Kidney (tissue), 13 donors: ENCODE measurements at regions not wholly inside any gene's neighbourhood (a gene's known extent, or its start where the extent isn't known, plus 50 kb on each side); places are given as distances from the start of the nearest gene placed in this dataset.
"Not testable (repeated sequence)": the region's sequence is repeated elsewhere in the genome, so short reads cannot be mapped to it uniquely, and the experiment has no call there.

Experiments
- DNase-seq, 5 donors: peaks; one replicate each; pipeline ENCODE4 v3.0.0-alpha.2; 2013 to 2020
- FAIRE-seq: peaks from 2 replicates; lab custom pipeline; 2012; peaks lifted over from hg19 to GRCh38; lab: Jason Lieb, UNC
- H3K27ac ChIP-seq, 2 donors: one replicate each; pipeline ENCODE4 v1.7.0; 2013; ENCODE audit warnings: low read depth in 2 of 2, low read length in 2 of 2, inconsistent platforms in 1 of 2
- H3K27me3 ChIP-seq: one replicate; pipeline ENCODE4 v1.7.1; 2013; ENCODE audit warnings: low read length, inconsistent platforms; ENCODE audit not compliant: control insufficient read depth, insufficient read depth
- H3K36me3 ChIP-seq, 3 donors: one replicate each; pipeline versions ENCODE4 v1.7.0 to v1.7.1; 2013; ENCODE audit warnings: low read length in 3 of 3, control low read depth in 1 of 3, inconsistent platforms in 1 of 3; ENCODE audit not compliant: insufficient read depth in 3 of 3, control insufficient read depth in 2 of 3
- H3K4me1 ChIP-seq, 3 donors: one replicate each; pipeline versions ENCODE4 v1.7.0 to v1.7.1; 2013; ENCODE audit warnings: low read length in 3 of 3, inconsistent platforms in 1 of 3, low read depth in 1 of 3; ENCODE audit not compliant: control insufficient read depth in 2 of 3, insufficient read depth in 2 of 3
- H3K4me3 ChIP-seq, 3 donors: one replicate each; pipeline versions ENCODE4 v1.7.0 to v1.8.1; 2013; ENCODE audit warnings: low read length in 3 of 3, control low read depth in 1 of 3, inconsistent platforms in 1 of 3
- H3K9ac ChIP-seq, 3 donors: one replicate each; pipeline versions ENCODE4 v1.7.0 to v1.7.1; 2013; ENCODE audit warnings: low read length in 3 of 3, control low read depth in 1 of 3, inconsistent platforms in 1 of 3
- H3K9me3 ChIP-seq, 3 donors: one replicate each; pipeline versions ENCODE4 v1.7.0 to v1.7.1; 2013; ENCODE audit warnings: low read length in 3 of 3, control low read depth in 1 of 3, inconsistent platforms in 1 of 3; ENCODE audit not compliant: control insufficient read depth in 2 of 3, insufficient read depth in 1 of 3
- intact Hi-C: fragments of 100-400 bp; cut with DNase I; formaldehyde crosslinking; loops from one replicate; pipeline ENCODE4 v1.11.1; 2022
- TF ChIP-seq, protein P1 (sequence below): IDR thresholded peaks from 3 replicates; pipeline ENCODE4 v1.5.1; 2012; ENCODE audit warnings: mild to moderate bottlenecking, moderate library complexity, borderline replicate concordance; ENCODE audit not compliant: insufficient read depth; ENCODE audit errors: extremely low read depth
- donor health status: control.
- donor health status: control.
- donor health status: control.
- donor health status: control.
- donor health status: control.
- donor health status: DM: yes; HTN: yes; CAD: no.
- donor health status: Normal renal cell carcinoma (clear cell type).

- Histone ChIP-seq H3K4me1 (no peaks in the 10 kb centered on the region), H3K36me3 (no peaks in the 10 kb centered on the region), H3K9ac (no peak overlapping the region), H3K4me3 (no peak overlapping the region), H3K27ac (no peak overlapping the region), H3K27me3 (no peaks in the 10 kb centered on the region), H3K9me3 (no peaks in the 10 kb centered on the region)
- TF ChIP-seq, protein P1, sequence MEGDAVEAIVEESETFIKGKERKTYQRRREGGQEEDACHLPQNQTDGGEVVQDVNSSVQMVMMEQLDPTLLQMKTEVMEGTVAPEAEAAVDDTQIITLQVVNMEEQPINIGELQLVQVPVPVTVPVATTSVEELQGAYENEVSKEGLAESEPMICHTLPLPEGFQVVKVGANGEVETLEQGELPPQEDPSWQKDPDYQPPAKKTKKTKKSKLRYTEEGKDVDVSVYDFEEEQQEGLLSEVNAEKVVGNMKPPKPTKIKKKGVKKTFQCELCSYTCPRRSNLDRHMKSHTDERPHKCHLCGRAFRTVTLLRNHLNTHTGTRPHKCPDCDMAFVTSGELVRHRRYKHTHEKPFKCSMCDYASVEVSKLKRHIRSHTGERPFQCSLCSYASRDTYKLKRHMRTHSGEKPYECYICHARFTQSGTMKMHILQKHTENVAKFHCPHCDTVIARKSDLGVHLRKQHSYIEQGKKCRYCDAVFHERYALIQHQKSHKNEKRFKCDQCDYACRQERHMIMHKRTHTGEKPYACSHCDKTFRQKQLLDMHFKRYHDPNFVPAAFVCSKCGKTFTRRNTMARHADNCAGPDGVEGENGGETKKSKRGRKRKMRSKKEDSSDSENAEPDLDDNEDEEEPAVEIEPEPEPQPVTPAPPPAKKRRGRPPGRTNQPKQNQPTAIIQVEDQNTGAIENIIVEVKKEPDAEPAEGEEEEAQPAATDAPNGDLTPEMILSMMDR: no peak
- intact Hi-C loops: no loop called here
- FAIRE-seq: no peak
- peak in 1 of 5 donors; percentile 16 for DNase-seq
These were observed 67.7 kb downstream of the ELAPOR2 start for GRCh38 chr7:86991771-86992191.

DNA sequence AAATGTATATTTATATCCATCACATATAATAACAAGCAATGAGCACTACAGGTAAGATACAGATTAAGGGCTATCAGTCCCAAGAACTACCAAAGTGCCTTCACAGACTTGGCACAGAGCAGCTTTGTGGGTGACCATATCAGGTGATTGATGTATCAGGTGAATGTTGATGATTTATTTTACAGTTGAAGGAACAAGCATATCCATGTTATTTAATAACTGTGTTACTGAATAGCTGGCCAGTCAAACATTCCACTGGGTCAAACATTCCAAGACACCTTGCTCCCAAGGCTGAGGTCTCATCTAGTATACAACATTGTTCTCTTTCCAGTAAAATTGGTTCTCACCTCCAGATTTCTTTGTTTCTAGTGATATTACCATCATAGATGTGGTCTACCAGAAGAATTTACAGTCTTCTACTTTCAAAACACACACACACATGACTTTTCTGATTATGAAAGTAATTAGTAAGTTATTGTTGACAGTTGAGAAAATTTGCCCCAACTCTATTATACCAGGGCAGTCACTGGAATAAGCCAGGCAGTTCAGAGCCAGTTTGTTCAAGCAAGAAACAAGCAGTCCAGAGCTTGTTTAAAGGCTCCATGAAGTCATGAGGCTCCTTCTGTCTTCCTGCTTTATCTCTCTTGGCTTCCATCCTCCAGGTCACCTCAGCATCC lies 68.2 kb downstream of the ELAPOR2 start:
- intact Hi-C loops: no loop called here
- Histone ChIP-seq H3K4me3 (no peak overlapping the region), H3K9ac (no peak overlapping the region), H3K9me3 (no peaks in the 10 kb centered on the region), H3K27ac (no peak overlapping the region), H3K27me3 (no peaks in the 10 kb centered on the region), H3K36me3 (no peaks in the 10 kb centered on the region), H3K4me1 (no peaks in the 10 kb centered on the region)
- DNase-seq (no peak), FAIRE-seq (no peak)
- TF ChIP-seq, protein P1: no peak

GRCh38 chr7:86989407-86989806 lies 70.0 kb downstream of the ELAPOR2 start:
- Histone ChIP-seq H3K4me3 (no peak overlapping the region), H3K36me3 (no peaks in the 10 kb centered on the region), H3K9ac (no peak overlapping the region), H3K9me3 (no peaks in the 10 kb centered on the region), H3K4me1 (no peaks in the 10 kb centered on the region), H3K27ac (no peak overlapping the region), H3K27me3 (no peaks in the 10 kb centered on the region)
- FAIRE-seq (peak; percentile 25), DNase-seq (no peak)
- TF ChIP-seq, protein P1: no peak
- intact Hi-C loops: no loop called here

- DNase-seq, H3K9ac ChIP-seq, H3K4me3 ChIP-seq, intact Hi-C loops, H3K27ac ChIP-seq, H3K27me3 ChIP-seq, H3K9me3 ChIP-seq, FAIRE-seq, H3K36me3 ChIP-seq, H3K4me1 ChIP-seq: not testable (repeated sequence)
These were observed 71.6 kb downstream of the ELAPOR2 start for GRCh38 chr7:86987834-86988233.

DNA sequence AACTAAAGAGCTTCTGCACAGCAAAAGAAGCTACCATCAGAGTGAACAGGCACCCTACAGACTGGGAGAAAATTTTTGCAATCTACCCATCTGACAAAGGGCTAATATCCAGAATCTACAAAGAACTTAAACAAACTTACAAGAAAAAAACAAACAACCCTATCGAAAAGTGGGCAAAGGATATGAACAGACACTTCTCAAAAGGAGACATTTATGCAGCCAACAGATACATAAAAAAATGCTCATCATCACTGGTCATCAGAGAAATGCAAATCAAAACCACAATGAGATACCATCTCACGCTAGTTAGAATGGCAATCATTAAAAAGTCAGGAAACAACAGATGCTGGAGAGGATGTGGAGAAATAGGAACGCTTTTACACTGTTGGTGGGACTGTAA lies 72.1 kb downstream of the ELAPOR2 start:
- intact Hi-C loops, H3K27ac ChIP-seq, H3K36me3 ChIP-seq, H3K4me1 ChIP-seq, FAIRE-seq, H3K4me3 ChIP-seq, H3K27me3 ChIP-seq, DNase-seq, H3K9me3 ChIP-seq, H3K9ac ChIP-seq: not testable (repeated sequence)

DNA sequence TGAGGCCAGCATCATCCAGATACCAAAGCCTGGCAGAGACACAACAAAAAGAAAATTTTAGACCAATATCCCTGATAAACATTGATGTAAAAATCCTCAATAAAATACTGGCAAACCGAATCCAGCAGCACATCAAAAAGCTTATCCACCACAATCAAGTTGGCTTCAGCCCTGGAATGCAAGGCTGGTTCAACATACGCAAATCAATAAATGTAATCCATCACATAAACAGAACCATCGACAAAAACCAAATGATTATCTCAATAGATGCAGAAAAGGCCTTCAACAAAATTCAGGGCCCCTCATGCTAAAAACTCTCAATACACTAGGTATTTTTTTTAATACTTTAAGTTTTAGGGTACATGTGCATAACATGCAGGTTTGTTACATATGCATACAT lies 74.1 kb downstream of the ELAPOR2 start:
- DNase-seq, H3K9ac ChIP-seq, H3K9me3 ChIP-seq, H3K27ac ChIP-seq, H3K4me1 ChIP-seq, FAIRE-seq, H3K27me3 ChIP-seq, intact Hi-C loops, H3K36me3 ChIP-seq, H3K4me3 ChIP-seq: not testable (repeated sequence)
